Karpas-422 (cell line): ENCODE measurements at regions not wholly inside any gene's neighbourhood (a gene's known extent, or its start where the extent isn't known, plus 50 kb on each side); places are given as distances from the start of the nearest gene placed in this dataset. TPM values are rescaled to one million over a fixed set of nuclear protein-coding genes. Genes with fewer than 3 reads are reported as not detected.
"Not testable (repeated sequence)": the region's sequence is repeated elsewhere in the genome, so short reads cannot be mapped to it uniquely, and the experiment has no call there.

Experiments
- DNase-seq: peaks from one replicate; pipeline ENCODE4 v3.0.0-alpha.2; 2015
- H2AFZ ChIP-seq: fragments of 200-600 bp; sonication (generic); 2 replicates; pipeline ENCODE4 v1.6.1; 2014; ENCODE audit warnings: antibody characterized with exemption, low read length, mixed read lengths
- H3K27ac ChIP-seq: fragments of 200-600 bp; sonication (generic); 2 replicates; pipeline ENCODE4 v1.5.1; 2014; ENCODE audit warnings: mild to moderate bottlenecking, low read length, moderate library complexity
- H3K27me3 ChIP-seq: fragments of 200-600 bp; sonication (generic); 2 replicates; pipeline ENCODE4 v1.6.1; 2014; ENCODE audit warnings: low read length, mixed read lengths
- H3K36me3 ChIP-seq: fragments of 200-600 bp; sonication (generic); 2 replicates; pipeline ENCODE4 v1.6.1; 2014; ENCODE audit warnings: low read length, mixed read lengths; ENCODE audit not compliant: insufficient read depth
- H3K4me1 ChIP-seq: fragments of 200-600 bp; sonication (generic); 2 replicates; pipeline ENCODE4 v1.6.1; 2014; ENCODE audit warnings: mild to moderate bottlenecking, low read length, mixed read lengths
- H3K4me2 ChIP-seq: fragments of 200-600 bp; sonication (generic); 2 replicates; pipeline ENCODE4 v1.6.1; 2014; ENCODE audit warnings: low read length, low read depth, mild to moderate bottlenecking; ENCODE audit not compliant: poor library complexity, severe bottlenecking
- H3K4me3 ChIP-seq: fragments of 200-600 bp; sonication (generic); 2 replicates; pipeline ENCODE4 v1.5.1; 2014; ENCODE audit warnings: mild to moderate bottlenecking, antibody characterized with exemption, low read length, mixed read lengths
- H3K79me2 ChIP-seq: fragments of 200-600 bp; sonication (generic); 2 replicates; pipeline ENCODE4 v1.6.1; 2014; ENCODE audit warnings: mild to moderate bottlenecking, low read length, mixed read lengths
- H3K9ac ChIP-seq: fragments of 200-600 bp; sonication (generic); 2 replicates; pipeline ENCODE4 v1.6.0; 2014; ENCODE audit warnings: low read length
- H3K9me2 ChIP-seq: fragments of 200-600 bp; sonication (generic), shearing (Covaris generic); replicated peaks from 2 replicates; pipeline ENCODE4 v1.6.0; 2014; ENCODE audit warnings: mild to moderate bottlenecking, low read length, moderate library complexity; ENCODE audit not compliant: insufficient read depth
- H3K9me3 ChIP-seq: fragments of 300-700, 200-600 bp; sonication (generic); 2 replicates; pipeline ENCODE4 v1.6.1; 2014; ENCODE audit warnings: low read length, mixed read lengths
- H4K20me1 ChIP-seq: fragments of 200-600 bp; sonication (generic); 2 replicates; pipeline ENCODE4 v1.6.1; 2014; ENCODE audit warnings: mild to moderate bottlenecking, antibody characterized with exemption, low read length, low read depth; ENCODE audit not compliant: insufficient read depth
- small RNA-seq: library from RNA; depleted of rRNA; stranded (forward); fragments of <200 nt; gene quantifications from one replicate; pipeline ENCODE3, GENCODE V24; 2014

DNA sequence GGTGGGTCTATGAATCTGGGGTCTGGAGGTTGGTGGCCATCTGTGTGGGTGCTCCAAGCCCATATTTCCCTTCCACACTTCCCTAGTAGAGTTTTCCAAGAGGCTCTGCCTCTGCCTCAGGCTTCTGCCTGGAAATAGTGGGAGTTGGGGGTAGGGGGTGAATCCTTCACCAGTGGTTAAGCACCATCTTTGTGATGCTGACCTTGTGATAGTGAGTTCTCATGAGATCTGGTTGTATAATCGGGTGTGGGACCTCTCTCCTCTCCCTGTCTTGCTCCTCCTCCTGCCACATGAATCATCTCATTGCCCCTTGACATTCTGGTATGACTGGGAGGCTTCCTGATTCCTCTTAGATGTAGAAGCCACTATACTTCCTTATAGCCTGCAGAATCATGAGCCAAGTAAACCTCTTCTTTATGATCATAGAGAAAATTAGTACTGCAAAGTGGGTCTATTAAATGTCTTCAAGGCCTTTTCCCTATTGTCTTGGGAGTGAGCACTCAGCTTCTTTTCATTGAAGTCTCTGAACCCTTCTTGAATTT lies 829.8 kb downstream of the FOXD4L5 start:
- not testable (repeated sequence) for H4K20me1 ChIP-seq, H3K27ac ChIP-seq, H3K36me3 ChIP-seq, H3K79me2 ChIP-seq, H3K9me2 ChIP-seq, H3K4me2 ChIP-seq, H2AFZ ChIP-seq, H3K9ac ChIP-seq, H3K4me1 ChIP-seq, DNase-seq, H3K27me3 ChIP-seq, H3K4me3 ChIP-seq, H3K9me3 ChIP-seq

DNA sequence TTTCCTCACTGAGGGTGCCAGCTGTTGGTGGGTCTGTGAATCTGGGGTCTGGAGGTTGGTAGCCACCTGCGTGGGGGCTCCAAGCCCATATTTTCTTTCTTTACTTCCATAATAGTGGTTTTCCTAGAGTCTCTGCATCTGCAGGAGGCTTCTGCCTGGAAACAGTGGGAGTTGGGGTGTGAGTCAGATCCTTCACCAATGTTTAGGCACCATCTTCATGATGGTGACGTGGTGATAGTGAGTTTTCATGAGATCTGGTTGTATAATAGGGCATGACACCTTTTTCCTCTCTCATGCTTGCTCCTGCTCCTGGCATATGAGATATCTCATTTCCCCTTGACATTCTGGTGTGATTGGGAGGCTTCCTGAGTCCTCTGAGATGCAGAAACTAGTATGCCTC lies 832.9 kb downstream of the FOXD4L5 start:
- not testable (repeated sequence) for H3K9me3 ChIP-seq, H3K4me2 ChIP-seq, H3K4me3 ChIP-seq, H3K79me2 ChIP-seq, H3K27me3 ChIP-seq, H2AFZ ChIP-seq, H3K36me3 ChIP-seq, H3K9ac ChIP-seq, H3K4me1 ChIP-seq, DNase-seq, H3K27ac ChIP-seq, H4K20me1 ChIP-seq, H3K9me2 ChIP-seq

DNA sequence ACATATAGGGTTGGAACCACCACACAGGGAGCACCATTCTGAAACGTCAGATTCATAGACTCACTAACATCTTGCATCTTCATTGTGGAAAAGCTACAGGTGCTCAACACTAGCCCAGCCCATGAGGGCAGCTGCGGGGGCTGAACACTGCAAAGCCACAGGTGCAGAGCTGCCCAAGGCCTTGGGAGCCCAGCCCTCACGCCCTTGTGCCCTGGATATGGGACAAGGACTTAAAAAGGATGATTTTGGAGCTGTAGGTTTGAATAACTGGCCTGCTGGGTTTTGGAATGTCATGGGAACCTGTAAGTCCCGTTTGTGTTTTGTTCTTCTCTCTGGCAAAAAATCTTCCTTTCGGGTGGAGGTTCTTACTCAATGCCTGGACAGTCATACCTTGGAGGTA lies 834.4 kb downstream of the FOXD4L5 start:
- not testable (repeated sequence) for H3K4me1 ChIP-seq, H3K9ac ChIP-seq, DNase-seq, H3K79me2 ChIP-seq, H3K27ac ChIP-seq, H3K36me3 ChIP-seq, H3K9me3 ChIP-seq, H3K9me2 ChIP-seq, H3K27me3 ChIP-seq, H4K20me1 ChIP-seq, H3K4me3 ChIP-seq, H2AFZ ChIP-seq, H3K4me2 ChIP-seq

DNA sequence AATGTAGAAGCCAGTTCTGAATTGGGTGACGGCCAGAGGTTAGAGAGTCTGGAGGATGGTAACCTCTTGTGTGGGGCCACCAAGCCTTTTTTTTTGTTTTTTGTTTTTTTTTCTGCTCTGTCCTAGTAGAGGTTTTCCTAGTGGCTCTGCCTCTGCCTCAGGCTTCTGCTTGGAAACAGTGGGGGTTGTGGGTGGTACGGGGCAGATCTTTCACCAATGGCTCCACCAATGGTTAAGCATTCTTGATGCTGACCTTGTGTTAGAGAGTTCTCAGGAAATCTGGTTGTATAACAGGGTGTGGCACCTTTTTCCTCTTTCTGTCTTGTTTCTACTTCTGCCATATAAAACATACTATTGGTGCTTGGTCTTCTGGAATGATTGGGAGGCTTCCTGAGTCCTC lies 836.0 kb downstream of the FOXD4L5 start:
- H3K27ac ChIP-seq, H3K4me3 ChIP-seq, H3K4me2 ChIP-seq, H3K4me1 ChIP-seq, H3K9me3 ChIP-seq, DNase-seq, H3K79me2 ChIP-seq, H3K36me3 ChIP-seq, H3K9ac ChIP-seq, H2AFZ ChIP-seq, H4K20me1 ChIP-seq, H3K9me2 ChIP-seq, H3K27me3 ChIP-seq: not testable (repeated sequence)

DNA sequence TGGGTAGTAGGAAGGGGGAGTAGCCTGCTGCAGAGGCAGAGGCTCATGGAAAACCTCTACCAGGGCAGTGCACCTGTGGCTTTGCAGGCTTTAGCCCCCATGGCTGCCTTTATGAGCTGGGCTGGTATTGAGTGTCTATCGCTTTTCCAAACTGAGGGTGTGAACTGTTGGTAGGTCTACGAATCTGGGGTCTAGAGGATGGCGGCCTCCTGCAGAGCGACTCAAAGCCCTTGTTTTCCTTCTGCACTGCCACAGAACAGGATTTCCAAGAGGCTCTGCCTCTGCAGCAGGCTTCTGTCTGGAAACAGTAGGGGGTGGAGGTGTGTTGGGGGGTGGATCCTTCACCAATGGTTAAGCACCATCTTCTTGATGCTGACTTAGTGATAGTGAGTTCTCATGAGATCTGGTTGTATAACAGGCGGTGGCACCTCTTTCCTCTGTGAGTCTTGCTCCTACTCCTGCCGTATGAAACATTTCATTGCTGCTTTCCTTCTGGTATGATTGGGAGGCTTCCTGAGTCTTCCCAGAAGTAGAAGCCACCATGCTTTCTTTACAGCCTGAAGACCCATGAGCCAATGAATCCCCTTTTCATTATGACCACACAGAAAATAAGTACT lies 840.0 kb downstream of the FOXD4L5 start:
- not testable (repeated sequence) for H3K9ac ChIP-seq, H3K79me2 ChIP-seq, H3K4me3 ChIP-seq, H3K36me3 ChIP-seq, DNase-seq, H3K27me3 ChIP-seq, H2AFZ ChIP-seq, H3K27ac ChIP-seq, H3K4me1 ChIP-seq, H3K9me3 ChIP-seq, H3K9me2 ChIP-seq, H3K4me2 ChIP-seq, H4K20me1 ChIP-seq

DNA sequence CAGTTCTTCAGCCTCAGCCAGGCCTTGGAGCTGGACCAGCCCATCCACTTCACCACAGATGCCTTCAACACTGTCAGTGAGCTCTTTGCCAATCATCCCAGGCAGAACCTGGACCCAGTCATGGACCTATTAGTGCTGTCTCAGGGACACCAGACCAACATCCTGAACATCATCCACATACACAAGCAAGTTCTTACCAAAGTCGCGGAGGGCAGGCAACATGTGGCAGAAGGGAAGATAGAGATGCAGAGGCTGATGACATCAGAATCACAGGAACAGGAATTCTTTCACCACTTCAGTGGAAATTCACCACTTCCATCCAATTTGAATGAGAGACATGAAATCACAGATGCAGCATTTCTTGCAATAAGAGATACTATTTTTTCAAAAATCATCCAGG lies 845.3 kb downstream of the FOXD4L5 start:
- not testable (repeated sequence) for H3K79me2 ChIP-seq, H3K4me1 ChIP-seq, H3K9me2 ChIP-seq, H3K4me2 ChIP-seq, H3K9ac ChIP-seq, H2AFZ ChIP-seq, DNase-seq, H3K9me3 ChIP-seq, H3K27ac ChIP-seq, H3K27me3 ChIP-seq, H3K4me3 ChIP-seq, H3K36me3 ChIP-seq, H4K20me1 ChIP-seq

Small RNA genes lying in the stretch of these regions (small RNA-seq; reads per million reads assigned to genes)
- gene AL773524.1 = not detected
